Esophagus muscularis mucosa (tissue), 4 donors: ENCODE measurements at regions not wholly inside any gene's neighbourhood (a gene's known extent, or its start where the extent isn't known, plus 50 kb on each side); places are given as distances from the start of the nearest gene placed in this dataset.

Source experiments
- DNase-seq: peaks from one replicate; pipeline ENCODE4 v3.0.0-alpha.2; 2017; ENCODE audit errors: extremely low spot score
- H3K27ac ChIP-seq, 4 donors: fragments of 200-600 bp; sonication (generic); replicated peaks in 1 of 4; 1 replicate in 3 of 4; 2 replicates in 1 of 4; pipeline ENCODE4 v1.5.1; 2016 to 2019; ENCODE audit warnings: mild to moderate bottlenecking in 1 of 4
- H3K27me3 ChIP-seq, 4 donors: fragments of 200-600 bp; sonication (generic); one replicate each; pipeline versions ENCODE4 v1.5.1 to v1.6.0; 2016 to 2019
- H3K36me3 ChIP-seq, 4 donors: fragments of 200-600 bp; sonication (generic); one replicate each; pipeline ENCODE4 v1.5.1; 2016 to 2019
- H3K4me1 ChIP-seq, 4 donors: fragments of 200-600 bp; sonication (generic); one replicate each; pipeline ENCODE4 v1.5.1; 2016 to 2019
- H3K4me3 ChIP-seq, 4 donors: fragments of 200-600 bp; sonication (generic); 1 replicate in 2 of 4; 2 replicates in 2 of 4; pipeline ENCODE4 v1.5.1; 2016 to 2019; ENCODE audit warnings: mild to moderate bottlenecking in 4 of 4, moderate library complexity in 1 of 4
- H3K9me3 ChIP-seq, 4 donors: fragments of 200-600 bp; sonication (generic); 1 replicate in 3 of 4; 2 replicates in 1 of 4; pipeline ENCODE4 v1.5.1; 2016 to 2019
- CTCF ChIP-seq, 3 experiments: fragments of 200-600 bp in 2 of 3; fragments of 450-650 bp in 1 of 3; sonication (generic) in 2 of 3; IDR thresholded peaks; one replicate each; pipeline ENCODE4 v1.5.1; 2017 to 2019; ENCODE audit warnings: antibody characterized with exemption in 3 of 3, mild to moderate bottlenecking in 2 of 3, moderate library complexity in 1 of 3
- EP300 ChIP-seq: sonication (generic); formaldehyde crosslinking; IDR thresholded peaks from one replicate; pipeline ENCODE4 v1.6.1; 2017; ENCODE audit warnings: antibody characterized with exemption
- POLR2A ChIP-seq: fragments of 450-650 bp; IDR thresholded peaks from one replicate; pipeline ENCODE4 v1.6.1; 2017; ENCODE audit warnings: antibody characterized with exemption, moderate library complexity, mild to moderate bottlenecking, low read depth
- POLR2AphosphoS5 ChIP-seq, 2 donors: sonication (generic); formaldehyde crosslinking; IDR thresholded peaks; one replicate each; pipeline ENCODE4 v1.6.1; 2017; ENCODE audit warnings: antibody characterized with exemption in 2 of 2
- WGBS: methylation state at CpG from one replicate; pipeline ENCODE4 v1.1.5; 2018; 5-methylcytosine and 5-hydroxymethylcytosine counted together
- intact Hi-C: fragments of 100-400 bp; cut with DNase I; formaldehyde crosslinking; loops from one replicate; pipeline ENCODE4 v1.15.1; 2023

DNA sequence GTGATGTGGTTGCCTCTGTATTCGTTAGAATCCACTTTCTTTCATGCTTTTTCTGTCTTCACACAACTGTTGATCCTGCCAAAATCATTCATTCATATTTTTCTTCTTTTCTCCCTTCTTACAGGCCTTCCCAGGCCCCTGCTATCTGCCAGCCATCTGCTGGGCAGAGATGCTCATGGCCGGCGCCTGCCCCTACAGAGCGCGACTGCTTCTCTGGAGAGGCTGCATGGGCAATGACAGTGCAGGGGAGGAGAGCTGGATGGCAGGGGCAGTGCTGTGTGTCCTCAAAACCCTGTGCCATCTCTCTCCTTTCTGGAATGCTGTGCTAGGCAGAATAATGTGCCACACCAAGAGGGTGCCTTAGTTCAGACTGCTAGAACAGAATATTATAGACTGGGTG, 125.2 kb downstream of the INHBB start:
- no peaks in the 10 kb centered on the region for H3K27me3 ChIP-seq
- H3K36me3 ChIP-seq: no peaks in the 10 kb centered on the region
- 69% methylated on average over 5 of the region's 5 CpGs for WGBS
- no peak overlapping the region for H3K4me3 ChIP-seq
- intact Hi-C loops: no loop called here
- peak overlapping the region in 3 of 4 donors; percentile 56 to 67 (median 56) for H3K27ac ChIP-seq
- peaks cover 20 to 30% (median 22%) of the 10 kb centered on the region in 4 donors for H3K4me1 ChIP-seq
- DNase-seq: no peak
- TF ChIP-seq POLR2A (no peak), CTCF (IDR thresholded peaks at IDR 0.05) (no peak), POLR2AphosphoS5 (IDR thresholded peaks at IDR 0.05) (no peak), EP300 (no peak)
- H3K9me3 ChIP-seq: peaks cover 0 to 12% (median 5%) of the 10 kb centered on the region in 4 donors

DNA sequence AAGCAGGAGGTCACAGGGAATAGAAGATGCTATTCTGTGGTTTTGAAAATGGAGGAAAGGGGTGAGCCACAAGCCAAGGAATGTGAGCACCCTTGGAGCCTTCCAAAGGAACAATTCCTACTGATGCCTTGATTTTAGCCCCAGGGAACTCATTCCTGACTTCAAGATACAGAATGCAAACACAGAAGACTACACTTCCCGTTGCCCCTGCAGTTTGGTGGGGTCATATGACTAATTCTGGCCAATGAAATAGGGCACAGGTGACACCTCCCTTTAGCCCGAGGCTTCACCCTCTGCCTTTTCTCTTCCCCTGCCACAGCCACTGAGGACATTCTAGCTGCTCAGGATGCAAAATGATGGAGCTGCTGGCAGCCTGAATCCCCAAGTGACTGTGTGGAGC, 126.1 kb downstream of the INHBB start:
- Histone ChIP-seq H3K4me1 (peaks cover 14 to 24% (median 17%) of the 10 kb centered on the region in 4 donors), H3K27ac (no peak overlapping the region), H3K36me3 (no peaks in the 10 kb centered on the region), H3K27me3 (no peaks in the 10 kb centered on the region), H3K9me3 (peaks cover 0 to 12% (median 5%) of the 10 kb centered on the region in 4 donors), H3K4me3 (no peak overlapping the region)
- WGBS: 42% methylated on average over 2 of the region's 2 CpGs
- no peak for TF ChIP-seq CTCF (IDR thresholded peaks at IDR 0.05)
- TF ChIP-seq POLR2A: no peak
- TF ChIP-seq POLR2AphosphoS5 (IDR thresholded peaks at IDR 0.05): no peak
- TF ChIP-seq EP300: no peak
- no peak for DNase-seq
- intact Hi-C loops: no loop called here

- Histone ChIP-seq H3K27ac (no peak overlapping the region), H3K9me3 (peaks cover 0 to 12% (median 5%) of the 10 kb centered on the region in 4 donors), H3K4me3 (no peak overlapping the region), H3K4me1 (peaks cover 14 to 24% (median 17%) of the 10 kb centered on the region in 4 donors), H3K36me3 (no peaks in the 10 kb centered on the region), H3K27me3 (no peaks in the 10 kb centered on the region)
- DNase-seq: no peak
- WGBS: 94% methylated on average over 12 of the region's 12 CpGs
- TF ChIP-seq POLR2A: no peak
- no peak for TF ChIP-seq EP300
- TF ChIP-seq POLR2AphosphoS5 (IDR thresholded peaks at IDR 0.05): no peak
- no peak for TF ChIP-seq CTCF (IDR thresholded peaks at IDR 0.05)
- intact Hi-C loops: no loop called here
These were observed 127.0 kb downstream of the INHBB start for GRCh38 chr2:120472891-120473309.

DNA sequence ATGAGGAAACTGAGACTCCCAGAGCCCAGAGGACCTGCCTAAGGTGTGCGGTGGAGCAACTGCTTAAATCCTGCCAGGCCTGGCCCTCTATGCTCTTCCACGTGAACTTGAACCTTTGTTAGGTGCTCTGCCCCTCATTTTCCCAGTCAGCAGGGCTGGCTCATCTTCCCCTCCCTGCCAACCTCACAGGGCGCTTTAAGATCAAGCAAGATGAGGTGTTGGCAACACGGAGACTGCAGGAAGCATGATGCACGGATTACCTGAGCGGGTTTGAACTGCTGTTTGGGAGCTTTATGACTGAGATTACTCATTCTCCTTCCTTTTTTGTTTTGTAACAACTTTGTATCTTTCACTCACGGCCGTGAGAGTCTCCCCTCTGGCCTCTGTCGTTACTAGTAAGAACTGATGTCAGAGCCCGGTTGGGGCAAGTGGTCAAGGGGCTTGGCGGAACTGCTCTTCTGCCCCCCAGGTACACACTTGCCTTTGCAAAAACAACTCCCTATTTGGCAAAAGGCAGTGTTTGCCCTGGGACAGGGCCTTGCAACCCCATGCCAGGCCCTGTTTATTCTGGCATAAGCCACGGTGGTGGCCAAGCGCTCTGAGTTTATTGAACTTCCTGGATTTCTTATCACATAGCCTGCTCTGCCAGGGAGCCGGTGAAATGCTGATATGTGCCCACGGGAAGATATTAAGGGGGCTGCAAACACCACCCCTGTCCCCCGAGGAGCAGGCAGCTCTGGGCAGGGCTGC, 127.8 kb downstream of the INHBB start:
- no peaks in the 10 kb centered on the region for H3K27me3 ChIP-seq
- no peaks in the 10 kb centered on the region for H3K36me3 ChIP-seq
- no peak overlapping the region for H3K27ac ChIP-seq
- TF ChIP-seq EP300 (no peak), POLR2A (no peak), POLR2AphosphoS5 (IDR thresholded peaks at IDR 0.05) (no peak), CTCF (IDR thresholded peaks at IDR 0.05) (no peak)
- intact Hi-C loops: no loop called here
- H3K4me1 ChIP-seq: peaks cover 14 to 22% (median 17%) of the 10 kb centered on the region in 4 donors
- 82% methylated on average over 15 of the region's 16 CpGs for WGBS
- no peak overlapping the region for H3K4me3 ChIP-seq
- peaks cover 0 to 12% (median 5%) of the 10 kb centered on the region in 4 donors for H3K9me3 ChIP-seq
- DNase-seq: no peak

DNA sequence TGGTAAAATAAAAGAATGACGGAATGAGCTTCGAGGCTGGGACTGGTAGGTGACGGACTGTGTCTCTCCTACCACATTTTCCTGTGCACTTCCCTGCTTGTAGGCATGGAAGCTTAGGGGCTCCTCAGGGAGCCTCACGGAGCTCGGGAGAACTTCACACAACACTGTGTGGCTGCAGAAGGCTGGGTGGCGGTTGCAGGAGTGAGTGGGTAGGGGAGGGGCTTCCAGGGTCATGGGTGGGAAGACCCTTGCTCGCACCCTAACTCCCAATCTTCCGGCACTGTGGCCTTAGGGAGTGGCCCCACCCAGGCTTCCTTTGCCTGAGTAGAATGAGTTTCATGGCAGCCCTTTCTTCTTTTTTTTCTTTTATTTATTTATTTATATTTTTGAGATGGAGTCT, 128.6 kb downstream of the INHBB start:
- H3K27me3 ChIP-seq: no peaks in the 10 kb centered on the region
- no peak overlapping the region for H3K4me3 ChIP-seq
- no peaks in the 10 kb centered on the region for H3K36me3 ChIP-seq
- peaks cover 0 to 12% (median 5%) of the 10 kb centered on the region in 4 donors for H3K9me3 ChIP-seq
- intact Hi-C loops: no loop called here
- no peak for DNase-seq
- H3K4me1 ChIP-seq: peaks cover 14 to 17% (median 16%) of the 10 kb centered on the region in 4 donors
- 93% methylated on average over 6 of the region's 8 CpGs for WGBS
- H3K27ac ChIP-seq: no peak overlapping the region
- TF ChIP-seq POLR2A: no peak
- no peak for TF ChIP-seq POLR2AphosphoS5 (IDR thresholded peaks at IDR 0.05)
- no peak for TF ChIP-seq EP300
- no peak for TF ChIP-seq CTCF (IDR thresholded peaks at IDR 0.05)
